DOHH2 (cell line): ENCODE measurements at regions not wholly inside any gene's neighbourhood (a gene's known extent, or its start where the extent isn't known, plus 50 kb on each side); places are given as distances from the start of the nearest gene placed in this dataset.

Source experiments
- CTCF ChIP-seq: fragments of 200-600 bp; sonication (generic); IDR thresholded peaks from one replicate; pipeline ENCODE4 v1.5.1; 2014; ENCODE audit warnings: antibody characterized with exemption, mild to moderate bottlenecking, low read depth, low read length; ENCODE audit not compliant: poor library complexity, severe bottlenecking
- EZH2phosphoT487 ChIP-seq: fragments of 200-600 bp; sonication (generic); IDR thresholded peaks from 2 replicates; pipeline ENCODE4 v1.6.1; 2017; ENCODE audit warnings: borderline replicate concordance, mild to moderate bottlenecking, antibody characterized with exemption, low read length, moderate library complexity, mixed read lengths

GRCh38 chr9:110033869-110034268 lies 174.1 kb downstream of the C9orf152 start:
- TF ChIP-seq EZH2phosphoT487 (no peak), CTCF (no peak)
